DOHH2 (cell line): ENCODE measurements at regions not wholly inside any gene's neighbourhood (a gene's known extent, or its start where the extent isn't known, plus 50 kb on each side); places are given as distances from the start of the nearest gene placed in this dataset.

Source experiments
- H3F3A ChIP-seq: fragments of 200-600 bp; sonication (generic), shearing (Covaris generic); 2 replicates; pipeline ENCODE4 v1.6.0; 2016; ENCODE audit warnings: antibody characterized with exemption, mild to moderate bottlenecking; ENCODE audit not compliant: control insufficient read depth, insufficient read depth
- H3K27ac ChIP-seq: fragments of 200-600 bp; sonication (generic); 2 replicates; pipeline ENCODE4 v1.5.1; 2014; ENCODE audit warnings: low read depth, mild to moderate bottlenecking, low read length, moderate library complexity
- H3K27me3 ChIP-seq: fragments of 200-600 bp; sonication (generic); 2 replicates; pipeline ENCODE4 v1.6.1; 2014; ENCODE audit warnings: mild to moderate bottlenecking, low read length, mixed read lengths; ENCODE audit not compliant: control insufficient read depth
- H3K36me3 ChIP-seq: fragments of 200-600 bp; sonication (generic); 2 replicates; pipeline ENCODE4 v1.6.1; 2014; ENCODE audit warnings: mild to moderate bottlenecking, low read length, moderate library complexity, mixed read lengths; ENCODE audit not compliant: control insufficient read depth
- H3K4me1 ChIP-seq: fragments of 200-600 bp; sonication (generic); 2 replicates; pipeline ENCODE4 v1.6.1; 2014; ENCODE audit warnings: mild to moderate bottlenecking, low read length, mixed read lengths; ENCODE audit not compliant: control insufficient read depth
- H3K4me2 ChIP-seq: fragments of 200-600 bp; sonication (generic); 2 replicates; pipeline ENCODE4 v1.6.0; 2014; ENCODE audit warnings: mild to moderate bottlenecking, low read length, moderate library complexity
- H3K4me3 ChIP-seq: fragments of 200-600 bp; sonication (generic); 2 replicates; pipeline ENCODE4 v1.5.1; 2014; ENCODE audit warnings: mild to moderate bottlenecking, low read length, mixed read lengths
- H3K79me2 ChIP-seq: fragments of 200-600 bp; sonication (generic); 2 replicates; pipeline ENCODE4 v1.6.1; 2014; ENCODE audit warnings: mild to moderate bottlenecking, low read length, mixed read lengths; ENCODE audit not compliant: control insufficient read depth
- H3K9me2 ChIP-seq: fragments of 200-600 bp; sonication (generic); replicated peaks from 2 replicates; pipeline ENCODE4 v1.6.1; 2014; ENCODE audit warnings: mild to moderate bottlenecking, low read length, mixed read lengths; ENCODE audit not compliant: control insufficient read depth
- H3K9me3 ChIP-seq: fragments of 200-600 bp; sonication (generic); 2 replicates; pipeline ENCODE4 v1.6.1; 2014; ENCODE audit warnings: antibody characterized with exemption, low read length, mixed read lengths; ENCODE audit not compliant: control insufficient read depth, insufficient read depth
- H4K20me1 ChIP-seq: fragments of 200-600 bp; sonication (generic); 2 replicates; pipeline ENCODE4 v1.6.0; 2014; ENCODE audit warnings: low read depth, mild to moderate bottlenecking, antibody characterized with exemption, low read length, moderate library complexity; ENCODE audit not compliant: control insufficient read depth, insufficient read depth
- EZH2phosphoT487 ChIP-seq: fragments of 200-600 bp; sonication (generic); IDR thresholded peaks from 2 replicates; pipeline ENCODE4 v1.6.1; 2017; ENCODE audit warnings: borderline replicate concordance, mild to moderate bottlenecking, antibody characterized with exemption, low read length, moderate library complexity, mixed read lengths
- TF ChIP-seq, protein P1 (sequence below): fragments of 200-600 bp; sonication (generic); IDR thresholded peaks from one replicate; pipeline ENCODE4 v1.5.1; 2014; ENCODE audit warnings: antibody characterized with exemption, mild to moderate bottlenecking, low read depth, low read length; ENCODE audit not compliant: poor library complexity, severe bottlenecking

DNA sequence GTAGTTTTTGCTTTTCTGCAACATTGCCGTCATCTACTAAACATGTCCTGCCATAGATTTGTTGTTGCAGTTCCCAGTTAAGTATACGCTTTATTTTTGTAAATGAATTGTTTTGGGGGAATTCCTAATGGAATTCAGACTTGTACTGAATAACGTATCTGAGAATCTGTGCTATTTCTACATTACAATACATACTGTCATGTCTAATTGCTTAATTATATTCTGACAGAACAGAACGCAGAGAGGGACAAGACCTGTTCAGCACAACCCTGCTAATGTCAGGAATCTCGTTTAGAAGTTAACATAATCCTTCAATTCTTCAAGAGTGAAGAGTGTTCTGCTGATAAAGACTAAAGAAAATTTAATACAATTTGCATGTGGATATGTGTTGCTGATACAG, 861.1 kb upstream of the KLHL1 start:
- H3K27ac ChIP-seq: no peak overlapping the region
- H4K20me1 ChIP-seq: no peaks in the 10 kb centered on the region
- H3K79me2 ChIP-seq: no peaks in the 10 kb centered on the region
- no peaks in the 10 kb centered on the region for H3K36me3 ChIP-seq
- H3K27me3 ChIP-seq: no peaks in the 10 kb centered on the region
- no peaks in the 10 kb centered on the region for H3K9me3 ChIP-seq
- TF ChIP-seq, protein P1, sequence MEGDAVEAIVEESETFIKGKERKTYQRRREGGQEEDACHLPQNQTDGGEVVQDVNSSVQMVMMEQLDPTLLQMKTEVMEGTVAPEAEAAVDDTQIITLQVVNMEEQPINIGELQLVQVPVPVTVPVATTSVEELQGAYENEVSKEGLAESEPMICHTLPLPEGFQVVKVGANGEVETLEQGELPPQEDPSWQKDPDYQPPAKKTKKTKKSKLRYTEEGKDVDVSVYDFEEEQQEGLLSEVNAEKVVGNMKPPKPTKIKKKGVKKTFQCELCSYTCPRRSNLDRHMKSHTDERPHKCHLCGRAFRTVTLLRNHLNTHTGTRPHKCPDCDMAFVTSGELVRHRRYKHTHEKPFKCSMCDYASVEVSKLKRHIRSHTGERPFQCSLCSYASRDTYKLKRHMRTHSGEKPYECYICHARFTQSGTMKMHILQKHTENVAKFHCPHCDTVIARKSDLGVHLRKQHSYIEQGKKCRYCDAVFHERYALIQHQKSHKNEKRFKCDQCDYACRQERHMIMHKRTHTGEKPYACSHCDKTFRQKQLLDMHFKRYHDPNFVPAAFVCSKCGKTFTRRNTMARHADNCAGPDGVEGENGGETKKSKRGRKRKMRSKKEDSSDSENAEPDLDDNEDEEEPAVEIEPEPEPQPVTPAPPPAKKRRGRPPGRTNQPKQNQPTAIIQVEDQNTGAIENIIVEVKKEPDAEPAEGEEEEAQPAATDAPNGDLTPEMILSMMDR: no peak
- TF ChIP-seq EZH2phosphoT487: no peak
- H3K4me1 ChIP-seq: no peaks in the 10 kb centered on the region
- H3K9me2 ChIP-seq: no peaks in the 10 kb centered on the region
- no peaks in the 10 kb centered on the region for H3F3A ChIP-seq
- H3K4me3 ChIP-seq: no peak overlapping the region
- H3K4me2 ChIP-seq: no peak overlapping the region

DNA sequence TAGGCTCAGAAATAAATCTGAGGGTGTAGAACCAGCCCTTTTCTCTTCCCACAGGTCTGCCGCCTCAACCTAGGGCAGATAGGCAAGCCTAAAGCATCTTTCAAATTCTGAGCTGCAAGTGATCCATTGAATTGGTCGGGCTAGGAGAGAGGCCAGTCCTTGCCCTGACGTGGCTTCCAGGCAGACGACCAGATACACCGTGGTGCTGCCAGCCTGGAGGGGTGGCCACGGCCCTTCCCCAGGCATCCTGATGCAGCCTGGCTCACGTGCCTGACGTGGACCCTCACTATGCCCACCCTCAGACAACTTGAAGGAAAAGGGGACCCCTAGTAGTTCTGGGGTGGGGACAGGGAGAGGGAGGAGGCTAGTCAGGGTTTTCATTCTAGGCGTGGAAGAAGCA, 859.3 kb upstream of the KLHL1 start:
- no peak overlapping the region for H3K4me3 ChIP-seq
- no peaks in the 10 kb centered on the region for H3K4me1 ChIP-seq
- no peaks in the 10 kb centered on the region for H3K79me2 ChIP-seq
- H4K20me1 ChIP-seq: no peaks in the 10 kb centered on the region
- no peaks in the 10 kb centered on the region for H3K27me3 ChIP-seq
- H3K9me3 ChIP-seq: no peaks in the 10 kb centered on the region
- H3K27ac ChIP-seq: no peak overlapping the region
- no peak for TF ChIP-seq EZH2phosphoT487
- TF ChIP-seq, protein P1: no peak
- H3K36me3 ChIP-seq: no peaks in the 10 kb centered on the region
- no peaks in the 10 kb centered on the region for H3K9me2 ChIP-seq
- H3F3A ChIP-seq: no peaks in the 10 kb centered on the region
- no peak overlapping the region for H3K4me2 ChIP-seq

DNA sequence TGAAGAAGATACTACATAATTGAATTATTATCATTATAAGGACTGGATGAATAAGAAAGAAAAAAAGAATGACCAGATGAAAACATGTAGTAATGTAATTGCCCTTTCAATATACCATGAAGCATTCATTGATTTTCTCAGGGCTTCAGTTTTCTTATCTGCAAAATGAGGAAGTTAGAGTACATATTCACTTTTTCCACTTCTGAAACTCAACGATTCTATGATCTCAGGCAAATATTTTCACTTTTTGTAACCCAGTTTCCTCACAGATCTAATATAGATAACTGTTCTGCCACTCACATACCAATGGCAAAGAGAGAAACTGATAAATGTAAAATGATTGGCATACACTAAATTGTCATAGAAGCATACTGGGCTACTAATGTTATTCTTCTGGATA, 856.6 kb upstream of the KLHL1 start:
- no peaks in the 10 kb centered on the region for H3K9me2 ChIP-seq
- no peaks in the 10 kb centered on the region for H3K4me1 ChIP-seq
- H3K4me3 ChIP-seq: no peak overlapping the region
- H3K79me2 ChIP-seq: no peaks in the 10 kb centered on the region
- no peak overlapping the region for H3K4me2 ChIP-seq
- no peaks in the 10 kb centered on the region for H4K20me1 ChIP-seq
- no peaks in the 10 kb centered on the region for H3K27me3 ChIP-seq
- H3K36me3 ChIP-seq: no peaks in the 10 kb centered on the region
- H3K9me3 ChIP-seq: no peaks in the 10 kb centered on the region
- no peaks in the 10 kb centered on the region for H3F3A ChIP-seq
- no peak for TF ChIP-seq EZH2phosphoT487
- TF ChIP-seq, protein P1: no peak
- no peak overlapping the region for H3K27ac ChIP-seq

DNA sequence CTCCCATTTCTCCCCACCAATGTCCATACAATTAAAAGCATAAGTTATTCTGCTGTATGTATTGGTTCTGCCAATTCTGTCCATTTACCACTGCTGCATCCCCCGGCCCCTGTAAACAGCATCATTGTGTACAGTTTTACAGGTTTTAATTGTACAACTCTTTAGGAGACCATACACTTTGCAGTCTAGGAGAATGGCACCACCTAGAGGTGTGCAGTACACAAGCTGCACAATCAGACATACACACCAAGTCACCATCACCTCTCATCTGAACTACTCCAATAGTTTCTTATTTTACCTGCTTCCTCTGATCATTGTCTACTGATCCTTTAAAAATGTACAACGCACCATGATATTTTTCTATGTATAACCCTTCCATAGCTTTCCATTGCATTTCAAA, 855.9 kb upstream of the KLHL1 start:
- no peak overlapping the region for H3K27ac ChIP-seq
- H3K36me3 ChIP-seq: no peaks in the 10 kb centered on the region
- no peaks in the 10 kb centered on the region for H3K27me3 ChIP-seq
- no peak overlapping the region for H3K4me3 ChIP-seq
- H3K4me1 ChIP-seq: no peaks in the 10 kb centered on the region
- TF ChIP-seq, protein P1: peak; percentile 33
- no peak for TF ChIP-seq EZH2phosphoT487
- no peaks in the 10 kb centered on the region for H3K9me2 ChIP-seq
- no peak overlapping the region for H3K4me2 ChIP-seq
- no peaks in the 10 kb centered on the region for H3K9me3 ChIP-seq
- H4K20me1 ChIP-seq: no peaks in the 10 kb centered on the region
- no peaks in the 10 kb centered on the region for H3K79me2 ChIP-seq
- no peaks in the 10 kb centered on the region for H3F3A ChIP-seq
